Thyroid gland (tissue), 4 donors: ENCODE measurements at regions not wholly inside any gene's neighbourhood (a gene's known extent, or its start where the extent isn't known, plus 50 kb on each side); places are given as distances from the start of the nearest gene placed in this dataset.

Source experiments
- POLR2A ChIP-seq, 2 donors: fragments of 450-650 bp; IDR thresholded peaks; one replicate each; pipeline ENCODE4 v1.6.1; 2017; ENCODE audit warnings: antibody characterized with exemption in 2 of 2, mild to moderate bottlenecking in 2 of 2, moderate library complexity in 1 of 2
- TF ChIP-seq, protein P1 (sequence below), 6 experiments: fragments of 200-600 bp in 3 of 6; fragments of 450-650 bp in 3 of 6; sonication (generic) in 3 of 6; IDR thresholded peaks; one replicate each; pipeline ENCODE4 v1.5.1; 2016 to 2019; ENCODE audit warnings: antibody characterized with exemption in 6 of 6, mild to moderate bottlenecking in 2 of 6, inconsistent platforms in 1 of 6, moderate library complexity in 1 of 6

DNA sequence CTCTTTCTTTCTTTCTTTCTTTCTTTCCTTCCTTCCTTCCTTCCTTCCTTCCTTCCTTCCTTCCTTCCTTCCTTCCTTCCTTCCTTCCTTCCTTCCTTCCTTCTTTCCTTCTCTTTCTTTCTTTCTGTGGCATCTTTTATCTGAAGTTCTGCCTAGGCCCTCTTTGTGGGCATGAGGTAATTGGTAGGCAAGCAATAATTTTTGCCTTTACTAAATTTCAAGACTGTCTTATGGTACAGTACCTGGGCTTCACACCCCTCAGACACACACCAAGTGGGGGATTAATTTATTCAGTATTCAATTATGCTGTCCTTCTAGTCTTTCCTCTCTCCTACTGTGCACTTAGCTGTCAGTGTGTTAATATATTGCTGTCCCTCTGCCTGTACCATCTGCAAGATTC lies 155.5 kb downstream of the OXSM start:
- TF ChIP-seq, protein P1, sequence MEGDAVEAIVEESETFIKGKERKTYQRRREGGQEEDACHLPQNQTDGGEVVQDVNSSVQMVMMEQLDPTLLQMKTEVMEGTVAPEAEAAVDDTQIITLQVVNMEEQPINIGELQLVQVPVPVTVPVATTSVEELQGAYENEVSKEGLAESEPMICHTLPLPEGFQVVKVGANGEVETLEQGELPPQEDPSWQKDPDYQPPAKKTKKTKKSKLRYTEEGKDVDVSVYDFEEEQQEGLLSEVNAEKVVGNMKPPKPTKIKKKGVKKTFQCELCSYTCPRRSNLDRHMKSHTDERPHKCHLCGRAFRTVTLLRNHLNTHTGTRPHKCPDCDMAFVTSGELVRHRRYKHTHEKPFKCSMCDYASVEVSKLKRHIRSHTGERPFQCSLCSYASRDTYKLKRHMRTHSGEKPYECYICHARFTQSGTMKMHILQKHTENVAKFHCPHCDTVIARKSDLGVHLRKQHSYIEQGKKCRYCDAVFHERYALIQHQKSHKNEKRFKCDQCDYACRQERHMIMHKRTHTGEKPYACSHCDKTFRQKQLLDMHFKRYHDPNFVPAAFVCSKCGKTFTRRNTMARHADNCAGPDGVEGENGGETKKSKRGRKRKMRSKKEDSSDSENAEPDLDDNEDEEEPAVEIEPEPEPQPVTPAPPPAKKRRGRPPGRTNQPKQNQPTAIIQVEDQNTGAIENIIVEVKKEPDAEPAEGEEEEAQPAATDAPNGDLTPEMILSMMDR (IDR thresholded peaks at IDR 0.05) = no peak
- TF ChIP-seq POLR2A (IDR thresholded peaks at IDR 0.05) = no peak
